G401 (cell line): ENCODE measurements at regions not wholly inside any gene's neighbourhood (a gene's known extent, or its start where the extent isn't known, plus 50 kb on each side); places are given as distances from the start of the nearest gene placed in this dataset.

Source experiments
- DNase-seq: peaks from one replicate; pipeline ENCODE4 v3.0.0-alpha.2; 2015; ENCODE audit warnings: low spot score
- in situ Hi-C: cut with HindIII; loops from 2 replicates; pipeline ENCODE4 v1.10.0; 2016; ENCODE audit warnings: low sequenced_read_pairs, mixed read lengths

- DNase-seq = no peak
- in situ Hi-C loops = no loop called here
Measured at GRCh38 chr13:112010714-112011113, 56.2 kb upstream of the SOX1 start.

- DNase-seq = no peak
- in situ Hi-C loops = no loop called here
Measured at GRCh38 chr13:112012016-112012704, 54.8 kb upstream of the SOX1 start.

- in situ Hi-C loops = no loop called here
Measured at GRCh38 chr13:112012705-112013085, 54.3 kb upstream of the SOX1 start.

GRCh38 chr13:112013665-112014064, 53.3 kb upstream of the SOX1 start:
- in situ Hi-C loops = no loop called here
- no peak for DNase-seq

More at GRCh38 chr13:112012705-112013085, 54.3 kb upstream of the SOX1 start:
- no peak for DNase-seq

- no peak for DNase-seq
- in situ Hi-C loops = no loop called here
Measured at GRCh38 chr13:112014857-112015256, 52.1 kb upstream of the SOX1 start.
